ENCODE measurements at regions not wholly inside any gene's neighbourhood (a gene's known extent, or its start where the extent isn't known, plus 50 kb on each side); places are given as distances from the start of the nearest gene placed in this dataset.

- in situ Hi-C loops (cut with HindIII; ENCODE audit: low sequenced_read_pairs): no loop called here
- no peak overlapping the region for H3K4me3 ChIP-seq (ENCODE audit: low read depth, low read length)
- no peak for TF ChIP-seq CTCF (IDR thresholded peaks at IDR 0.05; ENCODE audit: low read depth, low read length)
- peak; percentile 69 for DNase-seq (ENCODE audit: low read depth, low spot score)
Measured at GRCh38 chr13:104385404-104385803, 1319.2 kb upstream of the SLC10A2 start.

GRCh38 chr13:104382951-104383350 lies 1316.7 kb upstream of the SLC10A2 start:
- peak; percentile 55 for DNase-seq (ENCODE audit: low read depth, low spot score)
- in situ Hi-C loops (cut with HindIII; ENCODE audit: low sequenced_read_pairs): no loop called here

GRCh38 chr13:104376588-104376987 lies 1310.4 kb upstream of the SLC10A2 start:
- DNase-seq (ENCODE audit: low read depth, low spot score): no peak
- TF ChIP-seq CTCF (IDR thresholded peaks at IDR 0.05; ENCODE audit: low read depth, low read length): no peak
- H3K4me3 ChIP-seq (ENCODE audit: low read depth, low read length): no peak overlapping the region
- in situ Hi-C loops (cut with HindIII; ENCODE audit: low sequenced_read_pairs): no loop called here

More at GRCh38 chr13:104382951-104383350, 1316.7 kb upstream of the SLC10A2 start:
- no peak overlapping the region for H3K4me3 ChIP-seq (ENCODE audit: low read depth, low read length)
- no peak for TF ChIP-seq CTCF (IDR thresholded peaks at IDR 0.05; ENCODE audit: low read depth, low read length)

GRCh38 chr13:104375614-104376013 lies 1309.4 kb upstream of the SLC10A2 start:
- H3K4me3 ChIP-seq (ENCODE audit: low read depth, low read length): no peak overlapping the region
- TF ChIP-seq CTCF (IDR thresholded peaks at IDR 0.05; ENCODE audit: low read depth, low read length): no peak
- no peak for DNase-seq (ENCODE audit: low read depth, low spot score)
- in situ Hi-C loops (cut with HindIII; ENCODE audit: low sequenced_read_pairs): no loop called here

- H3K4me3 ChIP-seq (ENCODE audit: low read depth, low read length): no peak overlapping the region
- no peak for TF ChIP-seq CTCF (IDR thresholded peaks at IDR 0.05; ENCODE audit: low read depth, low read length)
- DNase-seq (ENCODE audit: low read depth, low spot score): no peak
- in situ Hi-C loops (cut with HindIII; ENCODE audit: low sequenced_read_pairs): no loop called here
Measured at GRCh38 chr13:104372095-104372655, 1306.0 kb upstream of the SLC10A2 start.

GRCh38 chr13:104365430-104365829 lies 1299.2 kb upstream of the SLC10A2 start:
- in situ Hi-C loops (cut with HindIII; ENCODE audit: low sequenced_read_pairs): no loop called here
- no peak for DNase-seq (ENCODE audit: low read depth, low spot score)
- no peak overlapping the region for H3K4me3 ChIP-seq (ENCODE audit: low read depth, low read length)
- TF ChIP-seq CTCF (IDR thresholded peaks at IDR 0.05; ENCODE audit: low read depth, low read length): no peak

Measured in astrocyte of the spinal cord (primary cell).